EH (cell line): ENCODE measurements at regions not wholly inside any gene's neighbourhood (a gene's known extent, or its start where the extent isn't known, plus 50 kb on each side); places are given as distances from the start of the nearest gene placed in this dataset.
"Not testable (repeated sequence)": the region's sequence is repeated elsewhere in the genome, so short reads cannot be mapped to it uniquely, and the experiment has no call there.

Experiments used
- DNase-seq: peaks from one replicate; pipeline ENCODE4 v3.0.0-alpha.2; 2015; ENCODE audit warnings: low read depth

GRCh38 chr2:220347626-220348025, 720.2 kb downstream of the SLC4A3 start:
- DNase-seq: no peak

DNA sequence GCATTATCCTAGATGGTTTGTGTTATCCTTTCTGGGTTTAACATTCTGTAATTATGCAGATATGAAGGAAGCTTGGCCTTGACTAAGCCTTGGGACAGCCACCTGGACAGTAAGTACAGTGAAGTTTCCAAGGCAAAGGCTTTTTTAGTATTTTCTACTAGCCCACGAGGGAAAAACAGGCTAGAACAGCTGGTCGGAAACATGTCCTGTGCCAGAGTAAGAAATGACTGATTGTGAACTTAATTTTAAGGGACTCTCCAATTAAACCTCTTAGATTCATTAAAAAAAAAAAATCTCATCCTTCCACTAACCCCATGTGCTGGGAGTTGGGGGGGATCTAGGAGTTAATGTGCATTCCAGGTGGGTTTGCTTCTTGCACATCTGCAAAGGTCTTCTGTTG, 720.8 kb downstream of the SLC4A3 start:
- DNase-seq: no peak

DNA sequence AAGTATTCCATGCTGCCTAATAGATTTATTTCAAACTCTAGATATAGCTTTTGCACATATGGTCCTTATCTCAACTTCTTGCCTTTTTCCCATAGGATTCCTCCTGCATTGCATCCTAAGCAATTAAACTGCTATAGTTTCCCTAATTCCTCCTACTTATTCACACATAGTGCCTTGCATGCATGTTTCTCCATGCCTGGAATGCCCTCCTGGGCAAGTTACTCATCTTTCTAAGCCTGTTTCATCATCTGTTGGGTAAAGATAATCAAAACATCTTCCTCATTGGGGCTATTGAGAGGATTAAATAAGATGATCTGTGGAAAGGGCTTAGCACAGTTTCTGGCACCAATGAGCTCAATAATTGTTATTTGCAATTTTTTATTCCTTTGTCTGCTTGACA, 726.5 kb downstream of the SLC4A3 start:
- peak; percentile 71 for DNase-seq

DNA sequence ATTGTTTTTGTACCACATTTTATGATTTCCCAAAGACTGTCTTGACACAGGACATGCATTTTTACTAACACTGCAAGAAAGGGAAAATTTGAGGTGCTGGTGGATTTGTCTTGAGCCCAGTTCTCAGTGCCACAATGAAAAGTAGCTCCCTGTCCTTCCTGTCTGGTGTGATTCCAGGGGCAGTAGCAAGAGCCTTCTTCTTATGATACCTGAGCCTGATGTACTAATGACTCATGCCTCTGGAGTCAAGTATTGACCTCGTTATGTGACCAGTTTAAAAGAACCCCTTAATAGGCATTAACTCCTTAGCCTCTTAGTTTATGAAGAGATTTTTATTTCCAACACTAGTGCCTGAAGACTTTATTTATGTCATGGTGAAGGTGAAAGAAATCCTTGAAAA, 728.6 kb downstream of the SLC4A3 start:
- no peak for DNase-seq

DNA sequence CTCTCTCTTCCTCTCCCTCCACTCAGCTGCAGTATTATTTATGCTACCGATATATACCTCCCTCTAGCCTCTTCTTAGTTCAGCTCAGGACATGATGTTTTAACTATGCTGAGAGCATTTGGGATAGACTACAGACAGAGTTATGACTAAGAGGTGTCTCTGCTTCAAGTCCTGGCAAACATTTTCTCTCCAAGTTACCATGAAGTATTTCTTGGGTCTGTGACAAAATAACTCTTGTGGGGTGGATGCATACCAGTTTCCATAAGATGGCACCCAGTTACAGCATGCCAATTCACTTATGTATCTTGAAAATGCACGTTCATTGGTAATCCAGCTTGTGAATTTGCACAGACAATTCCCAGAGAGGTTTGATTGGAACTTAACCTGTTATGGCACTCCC, 737.6 kb downstream of the SLC4A3 start:
- DNase-seq: peak; percentile 90

GRCh38 chr2:220366765-220367164, 739.3 kb downstream of the SLC4A3 start:
- no peak for DNase-seq

DNA sequence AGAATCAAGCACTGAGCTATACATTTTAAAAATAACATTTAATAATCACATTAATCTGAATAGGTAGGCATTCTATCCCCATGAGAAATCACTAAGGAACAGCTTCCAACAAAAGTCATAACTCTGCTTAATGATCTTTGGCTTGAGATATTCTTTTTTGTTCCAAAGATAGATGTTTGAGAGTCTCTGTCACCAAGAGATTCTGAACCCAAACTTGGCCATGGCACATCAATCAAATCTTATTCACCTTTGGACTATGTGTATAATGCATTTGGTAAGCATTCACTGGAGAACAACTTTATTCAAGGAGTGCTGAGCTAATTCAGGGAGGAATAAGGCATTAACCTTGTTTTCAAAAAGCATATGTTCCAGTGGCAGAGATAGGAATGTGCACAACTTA, 743.3 kb downstream of the SLC4A3 start:
- DNase-seq: peak; percentile 11

DNA sequence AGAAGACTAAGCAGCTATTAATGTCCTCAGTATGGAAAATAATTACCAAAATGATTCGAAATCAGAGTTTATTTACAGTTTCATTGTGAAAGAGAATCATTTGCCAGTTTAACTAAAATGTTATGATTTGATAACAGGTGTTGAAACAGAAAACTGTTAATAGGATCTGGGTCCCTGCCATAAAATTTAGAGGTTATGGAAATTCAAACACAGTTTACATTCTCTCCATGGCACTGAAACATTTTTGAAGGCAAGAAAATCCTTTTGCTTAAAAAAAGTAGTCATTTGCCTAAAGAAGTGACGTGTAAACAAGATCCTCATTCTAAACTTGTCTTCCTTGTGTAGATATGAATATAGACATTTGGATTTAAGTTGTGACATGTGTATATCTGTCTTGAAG, 743.8 kb downstream of the SLC4A3 start:
- no peak for DNase-seq

- peak; percentile 80 for DNase-seq
Observed at GRCh38 chr2:220373878-220374277, 746.4 kb downstream of the SLC4A3 start.

GRCh38 chr2:220374282-220374681, 746.9 kb downstream of the SLC4A3 start:
- no peak for DNase-seq

DNA sequence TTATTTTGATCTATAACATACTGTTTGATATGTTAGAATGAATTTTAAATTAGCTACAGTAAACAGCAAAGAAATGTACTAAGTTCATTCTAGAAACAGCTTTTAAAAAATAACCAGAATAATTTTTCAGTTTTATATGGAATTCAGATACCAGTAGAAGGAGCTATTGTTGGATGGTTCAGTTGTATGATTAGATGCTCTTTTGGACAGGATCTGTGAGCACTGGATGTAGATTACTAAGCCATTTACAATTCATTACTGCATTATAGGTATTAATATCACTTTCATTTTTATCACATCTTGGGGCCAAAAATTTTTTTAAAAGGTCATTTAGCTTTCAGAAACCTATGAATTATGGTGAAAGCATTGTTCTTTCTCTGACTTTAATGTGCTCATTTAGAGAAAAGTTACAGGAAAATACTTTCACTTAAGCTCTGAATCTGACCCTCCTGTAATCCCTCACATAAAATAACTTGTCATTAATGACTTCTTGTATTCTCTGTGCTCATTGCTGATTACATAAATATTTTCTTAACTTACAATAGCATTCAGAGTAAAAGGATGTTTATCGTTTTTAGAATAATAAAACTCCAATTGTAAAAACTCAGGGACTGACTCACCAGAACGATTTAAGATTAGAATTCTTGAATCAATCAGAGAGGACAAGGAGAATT, 750.2 kb downstream of the SLC4A3 start:
- peak; percentile 21 for DNase-seq

DNA sequence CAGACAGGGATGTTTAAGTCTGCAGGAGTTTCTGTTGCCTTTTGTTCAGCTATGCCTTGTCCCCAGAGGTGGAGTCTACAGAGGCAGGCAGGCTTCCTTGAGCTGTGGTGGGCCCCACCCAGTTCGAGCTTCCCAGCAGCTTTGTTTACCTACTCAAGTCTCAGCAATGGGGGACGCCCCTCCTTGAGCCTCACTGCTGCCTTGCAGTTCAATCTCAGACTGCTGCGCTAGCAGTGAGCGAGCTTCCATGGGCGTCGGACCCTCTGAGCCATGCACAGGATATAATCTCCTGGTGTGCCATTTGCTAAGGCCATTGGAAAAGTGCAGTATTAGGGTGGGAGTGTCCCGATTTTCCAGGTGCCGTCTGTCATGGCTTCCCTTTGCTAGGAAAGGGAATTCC, 760.3 kb downstream of the SLC4A3 start:
- DNase-seq: not testable (repeated sequence)

GRCh38 chr2:220393711-220394110, 766.3 kb downstream of the SLC4A3 start:
- no peak for DNase-seq

DNA sequence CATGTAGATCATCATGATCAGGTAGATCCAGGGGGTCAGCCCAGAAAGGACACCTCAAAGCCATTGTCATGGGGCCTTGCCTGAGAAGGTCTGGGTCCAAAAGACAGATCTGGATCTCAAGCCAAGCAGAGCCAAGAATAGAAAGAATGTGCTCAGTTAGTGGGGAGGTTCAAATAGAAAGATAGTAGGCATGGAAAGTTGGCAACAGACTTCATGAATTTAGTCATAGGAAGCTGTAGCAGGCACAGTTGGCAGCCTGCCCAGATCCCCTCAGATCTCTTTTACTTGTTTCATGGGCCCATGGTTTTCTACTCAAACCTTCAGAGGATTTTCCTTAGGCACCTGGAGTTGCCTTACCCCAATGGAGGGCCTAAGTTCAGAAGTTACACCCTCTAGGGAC, 767.0 kb downstream of the SLC4A3 start:
- peak; percentile 80 for DNase-seq

DNA sequence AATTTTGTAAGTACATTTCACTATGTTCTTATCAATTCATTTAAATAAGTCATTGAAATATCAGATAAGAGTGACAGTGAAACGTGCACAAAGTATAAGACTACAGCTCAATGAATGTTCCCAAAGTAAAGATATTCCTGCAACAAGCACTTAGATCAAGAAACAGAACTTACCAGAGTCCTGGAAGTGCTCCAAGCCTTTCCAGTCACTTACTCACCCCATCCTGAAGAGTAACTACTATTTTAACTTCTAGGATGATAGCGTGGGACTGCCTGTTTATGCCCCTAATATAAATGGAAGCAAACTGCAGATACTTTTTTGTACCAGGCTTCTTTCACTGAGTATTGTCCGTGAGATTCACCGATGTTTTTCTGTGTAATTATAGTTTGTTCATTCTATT, 768.9 kb downstream of the SLC4A3 start:
- DNase-seq: peak; percentile 79

DNA sequence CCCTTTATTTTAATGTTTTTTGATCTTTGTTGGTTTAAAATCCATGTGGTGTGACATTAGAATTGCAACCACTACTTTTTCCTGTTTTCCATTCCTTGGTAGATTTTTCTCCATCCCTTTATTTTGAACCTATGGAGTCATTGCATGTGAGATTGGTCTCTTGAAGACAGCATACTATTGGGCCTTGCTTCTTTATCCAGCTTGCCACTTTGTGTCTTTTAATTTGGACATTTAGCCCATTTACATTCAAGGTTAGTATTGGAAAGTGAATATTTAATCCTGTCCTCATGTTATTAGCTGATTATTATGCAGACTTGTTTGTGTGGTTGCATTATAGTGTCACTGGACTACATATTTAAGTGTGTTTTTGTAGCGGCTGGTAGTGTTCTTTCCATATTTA, 782.9 kb downstream of the SLC4A3 start:
- no peak for DNase-seq

DNA sequence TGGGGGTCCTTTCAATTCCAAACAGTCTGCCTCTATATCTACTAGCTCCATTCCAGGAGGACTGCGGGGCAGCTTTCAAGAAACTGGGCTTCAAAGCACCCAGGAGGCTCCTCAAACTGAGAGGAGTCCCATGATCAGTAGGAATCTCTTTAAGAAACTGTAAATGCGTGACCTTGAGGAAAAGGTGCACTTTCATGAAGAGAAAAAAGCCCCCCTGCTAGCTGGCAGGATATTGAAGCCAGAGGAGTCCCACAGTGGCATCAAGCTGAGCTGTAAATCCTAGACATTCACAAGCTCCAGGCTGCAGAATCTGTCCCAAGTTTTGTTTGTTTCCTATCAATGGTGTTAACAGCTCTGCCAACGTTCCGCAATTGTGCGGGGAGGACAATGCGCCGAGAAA, 790.1 kb downstream of the SLC4A3 start:
- DNase-seq: no peak

GRCh38 chr2:220419647-220420046, 792.2 kb downstream of the SLC4A3 start:
- no peak for DNase-seq

- no peak for DNase-seq
Observed at GRCh38 chr2:220420820-220421219, 793.4 kb downstream of the SLC4A3 start.

DNA sequence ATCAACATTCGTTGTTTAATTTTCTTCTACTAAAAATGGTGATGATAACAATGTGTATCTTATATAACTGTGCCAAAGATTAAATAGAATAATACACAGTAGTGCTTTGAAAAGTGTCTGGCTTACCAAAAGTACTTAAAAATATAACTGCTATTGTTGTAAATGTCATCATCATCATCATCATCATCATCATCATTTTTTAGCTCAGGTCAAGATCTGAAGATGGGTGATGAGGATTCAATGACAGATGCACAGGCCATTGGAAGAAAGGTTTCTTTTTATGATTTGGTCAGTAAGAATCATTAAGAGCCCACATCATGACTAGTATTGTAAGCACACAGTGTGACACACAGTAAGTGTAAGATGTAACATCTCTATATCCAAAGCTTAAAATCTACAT, 795.2 kb downstream of the SLC4A3 start:
- DNase-seq: no peak

GRCh38 chr2:220424561-220424960, 797.1 kb downstream of the SLC4A3 start:
- DNase-seq: no peak

GRCh38 chr2:220432645-220433044, 805.2 kb downstream of the SLC4A3 start:
- DNase-seq: no peak

DNA sequence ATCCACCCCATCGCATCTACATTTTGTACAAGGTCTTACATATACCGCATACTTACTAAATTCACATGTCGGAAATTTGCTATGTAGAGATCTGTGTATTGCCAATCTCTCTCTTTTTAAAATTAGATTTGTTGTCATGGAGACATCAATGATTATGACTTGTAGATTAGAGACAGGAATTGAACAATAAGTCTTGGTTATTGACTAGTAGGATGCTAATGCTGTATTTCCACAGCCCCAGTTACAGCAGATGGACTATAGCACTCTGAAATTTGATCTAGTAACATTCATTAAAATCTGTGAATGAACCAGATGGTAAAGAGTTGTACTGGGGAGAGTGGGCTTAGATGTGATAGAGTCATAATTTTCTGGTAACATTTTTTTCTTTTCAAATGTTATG, 805.7 kb downstream of the SLC4A3 start:
- DNase-seq: no peak

GRCh38 chr2:220434385-220434784, 807.0 kb downstream of the SLC4A3 start:
- DNase-seq: peak; percentile 73

GRCh38 chr2:220437938-220438337, 810.5 kb downstream of the SLC4A3 start:
- DNase-seq: no peak
